ENCODE measurements at regions not wholly inside any gene's neighbourhood (a gene's known extent, or its start where the extent isn't known, plus 50 kb on each side); places are given as distances from the start of the nearest gene placed in this dataset.
"Not testable (repeated sequence)": the region's sequence is repeated elsewhere in the genome, so short reads cannot be mapped to it uniquely, and the experiment has no call there.

GRCh38 chr1:200496937-200497336 is 87.1 kb upstream of the ZNF281 start:
- no peak for DNase-seq

- no peak for DNase-seq
These were observed 86.1 kb upstream of the ZNF281 start for GRCh38 chr1:200495901-200496300.

DNA sequence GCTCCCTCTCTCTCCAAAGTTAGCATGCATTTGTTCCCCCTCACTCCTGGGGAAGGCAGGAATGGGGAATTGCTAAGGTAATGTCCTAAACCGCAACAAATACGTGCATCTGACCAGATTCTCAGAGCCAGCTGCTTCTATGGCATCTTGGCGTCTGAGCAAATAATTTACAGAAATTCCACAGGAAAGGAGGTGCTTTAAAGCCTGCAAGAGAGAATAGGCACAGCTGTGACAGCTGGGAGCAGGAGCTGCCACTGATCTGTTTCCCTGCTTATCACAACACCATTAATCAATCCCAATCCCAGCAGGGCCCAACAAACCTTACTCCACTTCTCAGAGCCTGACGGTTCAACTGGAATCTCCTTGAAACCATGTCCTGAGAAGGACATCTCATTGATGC is 83.5 kb upstream of the ZNF281 start:
- DNase-seq = no peak

DNA sequence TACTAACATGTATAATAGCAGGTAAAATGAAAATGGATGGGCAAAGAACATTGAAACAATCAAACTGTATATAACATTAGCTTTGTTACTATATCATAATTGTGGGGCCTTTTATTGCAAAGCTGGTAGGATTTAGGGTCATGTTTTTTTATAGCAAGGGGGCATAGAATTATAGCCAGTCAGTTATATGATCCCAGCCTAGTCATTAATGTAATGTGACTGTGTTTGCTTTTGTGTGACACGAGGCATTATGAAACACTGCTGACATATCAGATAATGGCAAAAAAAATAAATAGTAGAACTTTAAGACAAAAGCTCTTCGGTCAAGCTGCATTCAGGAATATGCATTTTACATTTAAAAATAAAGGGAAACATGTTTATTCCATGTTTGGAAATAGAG is 81.3 kb upstream of the ZNF281 start:
- no peak for DNase-seq

GRCh38 chr1:200490183-200490582 is 80.3 kb upstream of the ZNF281 start:
- DNase-seq = no peak

DNA sequence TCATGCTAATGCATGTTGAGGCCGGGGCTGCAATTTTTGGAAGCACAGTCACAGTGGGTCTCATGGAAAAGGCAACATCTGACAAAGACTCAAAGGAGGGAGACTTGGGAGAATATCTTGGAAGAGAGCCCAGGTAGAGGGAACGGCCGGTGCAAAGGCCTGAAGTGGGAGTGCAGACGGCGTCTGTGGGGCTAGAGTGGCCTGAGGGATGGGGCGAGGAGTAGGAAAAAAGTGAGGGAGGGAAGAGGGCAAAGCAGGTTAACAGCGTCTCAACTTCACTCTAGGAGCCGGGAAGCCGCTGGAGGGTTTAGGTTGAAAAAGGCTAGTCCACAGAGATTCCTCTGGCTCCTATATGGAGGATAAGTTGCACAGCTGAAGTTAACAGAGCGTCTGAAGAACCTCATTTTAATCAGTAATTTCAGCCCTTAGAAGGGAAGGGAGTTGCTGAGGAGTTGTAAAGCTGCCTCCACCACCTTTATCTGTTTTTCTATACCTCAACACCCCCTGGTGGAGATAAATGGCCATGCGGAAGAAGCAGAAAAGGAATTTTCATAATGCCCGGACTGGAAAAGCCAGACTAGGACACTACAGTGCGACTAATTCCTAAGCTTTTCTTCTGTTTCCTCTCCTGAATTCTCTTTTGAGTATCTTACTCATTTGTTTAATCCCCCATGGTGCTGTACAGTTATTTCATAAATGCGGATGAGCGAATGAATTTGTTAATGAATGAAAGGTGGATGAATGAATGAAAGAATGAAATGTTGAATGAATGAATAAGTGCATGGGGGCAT is 78.7 kb upstream of the ZNF281 start:
- peak; percentile 9 for DNase-seq

DNA sequence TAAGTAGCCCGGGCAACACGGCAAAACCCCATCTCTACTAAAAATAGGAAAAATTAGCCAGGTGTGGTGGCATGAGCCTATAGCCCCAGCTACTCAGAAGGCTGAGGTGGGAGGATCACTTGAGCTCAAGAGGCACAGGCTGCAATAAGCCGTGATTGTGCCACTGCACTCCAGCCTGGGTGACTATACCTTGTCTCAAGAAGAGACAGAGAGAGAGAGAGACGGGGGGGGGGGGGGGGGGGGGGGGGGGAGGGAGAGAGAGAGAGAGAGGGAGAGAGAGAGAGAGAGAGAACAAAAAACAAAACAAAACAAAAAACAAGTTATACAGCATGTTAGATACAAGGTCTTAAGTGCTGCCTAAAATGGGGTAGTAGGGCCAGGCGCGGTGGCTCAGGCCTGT is 77.8 kb upstream of the ZNF281 start:
- DNase-seq = no peak

GRCh38 chr1:200486634-200487033 is 76.8 kb upstream of the ZNF281 start:
- no peak for DNase-seq

- not testable (repeated sequence) for DNase-seq
These were observed 74.7 kb upstream of the ZNF281 start for GRCh38 chr1:200484438-200484946.

- no peak for DNase-seq
These were observed 73.8 kb upstream of the ZNF281 start for GRCh38 chr1:200483491-200484143.

GRCh38 chr1:200480964-200481363 is 71.1 kb upstream of the ZNF281 start:
- DNase-seq = no peak

GRCh38 chr1:200479816-200480215 is 70.0 kb upstream of the ZNF281 start:
- no peak for DNase-seq

DNA sequence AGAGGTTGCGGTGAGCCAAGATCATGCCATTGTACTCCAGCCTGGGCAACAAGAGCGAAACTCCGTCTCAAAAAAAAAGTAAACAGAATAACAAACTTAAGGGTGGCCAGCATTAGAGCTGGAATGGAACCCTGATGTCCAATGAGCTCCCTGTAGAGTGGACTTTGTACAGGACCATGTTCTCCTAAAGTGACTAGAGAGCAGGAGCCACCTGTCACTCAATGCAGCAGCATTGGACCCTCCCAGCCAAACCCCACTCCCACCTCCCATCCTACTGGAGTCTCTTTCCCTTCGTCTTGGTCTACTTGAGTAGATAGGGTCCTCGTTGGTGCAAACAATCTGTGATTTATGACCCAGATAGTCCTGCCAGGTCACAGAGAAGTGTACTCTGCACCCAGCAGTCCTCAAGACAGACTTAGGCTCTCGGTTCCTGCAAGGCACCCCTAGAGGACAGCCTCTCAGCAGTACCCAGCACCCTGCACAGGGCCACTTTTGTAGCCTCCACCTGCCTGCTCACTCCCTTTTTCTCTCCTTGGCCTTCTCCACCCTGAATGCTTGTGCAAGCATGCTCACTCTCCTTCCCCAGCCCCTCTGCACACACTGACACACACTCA is 69.2 kb upstream of the ZNF281 start:
- no peak for DNase-seq

- no peak for DNase-seq
These were observed 68.4 kb upstream of the ZNF281 start for GRCh38 chr1:200478239-200478623.

DNA sequence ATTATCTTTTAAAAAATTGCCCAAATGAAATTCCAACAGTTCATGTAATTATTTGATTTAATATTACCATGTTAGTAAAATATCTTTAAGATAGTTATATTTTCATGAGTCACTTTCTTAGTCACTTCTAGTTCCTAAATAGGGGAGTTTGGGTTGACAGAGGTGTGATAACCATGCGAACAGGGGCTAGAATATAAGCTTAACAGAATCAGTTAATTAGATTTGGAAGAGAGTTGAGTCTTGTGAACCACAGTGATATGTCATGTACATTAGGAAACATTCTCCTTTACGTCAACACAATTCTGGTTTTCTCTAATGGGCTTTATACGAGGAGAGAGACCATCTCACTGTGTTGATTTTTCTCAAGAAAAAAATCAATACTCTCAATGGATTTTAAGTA is 64.8 kb upstream of the ZNF281 start:
- DNase-seq = no peak

GRCh38 chr1:200473698-200474371 is 64.0 kb upstream of the ZNF281 start:
- DNase-seq = no peak

GRCh38 chr1:200471739-200472138 is 61.9 kb upstream of the ZNF281 start:
- DNase-seq = no peak

- no peak for DNase-seq
These were observed 58.6 kb upstream of the ZNF281 start for GRCh38 chr1:200468264-200469001.

- no peak for DNase-seq
These were observed 55.1 kb upstream of the ZNF281 start for GRCh38 chr1:200464784-200465400.

All from NCI-H524 treated with DMSO at 0.1 percent for 48 hours (cell line).